Anterior cingulate cortex (tissue), 58 donors: ENCODE measurements at regions not wholly inside any gene's neighbourhood (a gene's known extent, or its start where the extent isn't known, plus 50 kb on each side); places are given as distances from the start of the nearest gene placed in this dataset.

Source experiments
- DNase-seq, 58 donors: peaks; one replicate each; lab custom pipeline; 2025; lab: John Stamatoyannopoulos, UW

GRCh38 chr1:56359056-56359455, 220.3 kb downstream of the PLPP3 start:
- DNase-seq: no peak

DNA sequence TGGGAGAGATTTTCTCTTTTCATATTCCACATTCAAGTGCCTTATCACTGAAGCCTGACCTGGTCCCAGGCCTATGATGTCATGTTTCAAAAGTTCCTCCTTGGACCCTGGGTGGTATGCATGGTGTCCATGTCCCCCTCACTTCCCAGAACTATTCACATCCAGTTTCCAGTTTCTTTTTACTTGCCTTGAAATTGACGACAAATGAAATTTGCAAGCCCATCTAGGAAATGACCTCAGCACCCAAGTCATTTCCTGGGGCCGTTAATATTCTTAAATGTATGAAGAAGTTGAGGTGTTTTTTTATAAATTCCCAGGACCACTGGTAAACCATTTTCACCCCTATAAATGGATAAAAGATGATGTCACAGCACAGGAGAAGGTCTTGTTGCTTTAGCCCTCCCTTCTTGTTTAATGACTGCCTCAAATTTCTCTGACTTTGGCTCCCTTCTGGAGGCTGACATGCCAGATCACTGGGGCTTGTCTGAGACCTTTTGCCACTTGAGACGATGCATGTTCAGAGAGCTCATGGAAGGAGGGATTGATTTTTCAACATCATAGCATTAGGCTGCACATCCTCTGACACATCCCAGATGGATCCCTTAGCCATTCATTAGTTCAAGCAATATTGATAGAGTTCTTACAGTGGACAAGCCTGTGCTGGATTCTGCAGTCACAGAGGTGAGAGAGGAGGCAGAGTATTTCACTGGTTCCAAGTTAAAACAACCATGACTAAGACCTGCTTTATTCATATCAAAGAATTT, 221.3 kb downstream of the PLPP3 start:
- no peak for DNase-seq

DNA sequence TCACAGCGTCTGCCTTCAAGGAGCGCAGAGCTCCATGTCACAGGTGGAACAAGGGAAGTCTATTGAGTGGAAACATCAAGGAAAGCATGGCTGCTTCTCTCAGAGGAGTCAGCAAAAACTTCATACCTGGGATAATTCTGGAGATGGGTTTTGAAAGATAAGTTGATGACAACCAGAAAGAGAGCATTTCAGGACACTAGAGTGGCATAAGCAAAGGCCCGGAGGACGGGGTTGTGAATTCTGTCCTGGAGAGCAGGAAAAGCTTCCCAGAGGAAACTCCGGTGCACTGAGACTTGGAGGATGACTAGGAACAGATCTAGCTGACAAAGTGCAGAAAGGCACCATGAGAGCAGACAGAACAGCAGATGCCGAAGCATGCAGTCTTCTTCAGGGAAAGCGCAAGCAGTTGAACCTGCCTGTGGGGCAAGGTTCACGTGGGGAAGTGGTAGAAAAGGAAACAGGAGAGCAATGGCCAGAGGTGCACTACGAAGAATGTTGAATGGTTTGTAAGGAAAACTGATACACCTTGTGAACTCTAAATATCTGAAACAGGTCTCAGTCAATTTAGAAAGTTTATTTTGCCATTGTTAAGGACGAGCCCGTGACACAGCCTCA, 222.9 kb downstream of the PLPP3 start:
- no peak for DNase-seq

DNA sequence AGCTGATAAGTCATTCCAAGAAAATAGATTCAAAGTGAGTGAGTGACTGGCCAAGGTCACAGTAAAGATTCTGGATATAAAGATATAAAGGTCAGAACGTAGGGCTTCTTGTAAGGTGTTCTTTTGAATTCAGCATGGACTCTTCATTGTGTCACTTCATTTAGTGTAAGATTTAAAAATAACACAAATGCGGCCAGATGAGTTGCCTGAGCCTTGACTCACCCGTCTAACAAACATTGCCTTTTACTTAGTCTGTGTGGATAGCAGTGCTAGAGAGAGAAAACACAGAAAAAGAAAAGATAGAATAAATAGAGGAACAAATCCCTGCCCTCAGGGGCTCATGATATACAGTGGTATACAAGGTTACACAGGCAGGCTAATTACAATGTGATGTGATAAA, 223.4 kb downstream of the PLPP3 start:
- no peak for DNase-seq

- DNase-seq: no peak
Observed at GRCh38 chr1:56355422-56355821, 223.9 kb downstream of the PLPP3 start.

DNA sequence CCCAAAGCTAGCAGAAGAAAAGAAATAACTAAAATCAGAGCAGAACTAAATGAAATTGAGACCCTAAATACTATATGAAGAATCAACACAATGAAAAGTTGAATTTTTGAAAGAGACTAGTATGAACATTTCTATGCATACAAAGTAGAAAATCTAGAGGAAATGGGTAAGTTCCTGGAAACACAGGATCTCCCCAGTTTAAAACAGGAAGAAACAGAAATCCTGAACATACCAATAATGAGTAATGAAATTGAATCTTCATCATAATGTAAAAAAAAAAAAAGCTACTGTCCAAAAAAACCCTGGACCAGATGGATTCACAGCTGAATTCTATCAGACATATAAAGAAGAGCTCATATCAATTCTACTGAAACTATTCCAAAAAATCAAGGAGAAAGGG, 233.5 kb downstream of the PLPP3 start:
- DNase-seq: no peak

DNA sequence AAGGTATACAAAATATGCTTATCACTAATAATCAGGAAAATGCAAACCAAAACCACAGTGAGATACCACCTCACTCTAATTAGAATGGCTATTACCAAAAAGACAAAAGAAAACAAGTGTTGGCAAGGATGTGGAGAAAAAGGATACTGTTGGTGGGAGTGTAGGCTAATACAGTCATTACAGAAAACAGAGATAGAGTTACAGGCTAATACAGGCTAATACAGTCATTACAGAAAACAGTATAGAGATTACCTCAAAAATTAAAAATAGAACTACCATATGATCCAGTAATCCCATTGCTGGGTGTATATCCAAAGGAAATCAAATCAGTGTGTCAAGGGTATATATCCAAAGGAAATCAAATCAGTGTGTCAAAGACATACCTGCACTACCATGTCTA, 238.4 kb downstream of the PLPP3 start:
- no peak for DNase-seq

DNA sequence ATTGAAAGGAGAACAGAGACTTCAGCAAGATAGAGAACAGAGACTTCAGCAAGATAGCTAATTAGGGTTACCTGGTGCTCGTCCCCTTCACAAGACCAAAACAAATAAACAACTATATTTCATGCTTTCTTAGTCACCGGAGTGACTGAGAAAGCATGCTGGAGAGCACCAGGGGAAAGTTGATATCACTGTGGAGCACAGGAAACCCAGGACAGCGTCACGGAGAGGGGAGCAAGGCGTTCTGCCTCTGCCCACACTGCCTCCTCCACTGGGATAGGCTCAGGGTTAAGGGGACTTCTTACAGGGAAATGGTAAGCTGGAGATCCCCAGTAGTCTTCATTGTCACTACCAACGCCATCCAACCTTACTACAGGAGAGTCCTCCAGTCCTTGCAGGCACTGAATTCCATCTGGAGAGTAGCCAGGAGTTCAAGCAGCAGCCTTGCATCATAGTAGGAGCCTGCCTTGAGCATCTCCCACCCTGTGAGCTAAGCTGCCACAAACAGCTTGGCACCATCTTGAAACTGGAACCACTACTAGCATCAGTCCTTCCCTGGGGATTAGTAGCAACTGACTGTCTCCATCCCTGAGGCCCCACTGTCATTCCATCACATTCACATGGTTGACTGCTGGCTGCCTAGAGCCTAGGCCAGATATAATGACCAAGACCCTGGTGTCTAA, 239.4 kb downstream of the PLPP3 start:
- DNase-seq: no peak

DNA sequence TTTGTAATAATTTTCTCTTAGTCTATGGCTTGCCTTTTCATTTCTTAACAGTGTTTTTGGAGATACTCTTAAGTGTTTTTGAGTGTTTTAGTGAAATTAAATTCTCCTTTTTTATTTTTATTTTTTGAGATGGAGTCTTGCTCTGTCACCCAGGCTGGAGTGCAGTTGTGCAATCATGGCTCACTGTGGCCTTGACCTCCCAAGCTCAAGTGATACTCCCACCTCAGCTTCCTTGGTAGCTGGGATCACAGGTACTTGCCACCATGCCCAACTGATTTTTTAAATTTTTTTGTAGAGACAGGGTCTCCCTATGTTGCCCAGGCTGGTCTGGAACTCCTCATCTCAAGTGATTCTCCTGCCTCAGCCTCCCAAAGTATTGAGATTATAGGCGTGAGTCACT, 240.3 kb downstream of the PLPP3 start:
- DNase-seq: no peak

DNA sequence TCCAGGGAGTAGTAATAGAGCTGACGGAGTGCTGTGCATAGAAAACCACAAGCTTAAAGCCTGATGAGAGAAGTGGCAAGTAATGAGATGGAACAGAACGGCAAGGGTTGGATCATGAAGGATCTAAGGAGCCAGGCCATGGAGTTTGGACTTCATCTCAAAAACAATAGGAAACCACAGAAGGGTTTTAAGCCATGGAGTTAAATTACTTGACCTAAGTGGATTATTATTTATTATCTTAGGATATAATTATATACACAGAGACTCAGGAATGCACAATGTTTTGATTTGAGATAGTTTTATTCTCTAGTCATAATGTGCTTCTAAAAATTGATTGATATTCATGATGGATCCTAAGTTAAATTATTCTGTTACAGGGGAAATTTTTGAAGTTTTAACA, 242.4 kb downstream of the PLPP3 start:
- no peak for DNase-seq

- DNase-seq: no peak
Observed at GRCh38 chr1:56335394-56335793, 244.0 kb downstream of the PLPP3 start.

DNA sequence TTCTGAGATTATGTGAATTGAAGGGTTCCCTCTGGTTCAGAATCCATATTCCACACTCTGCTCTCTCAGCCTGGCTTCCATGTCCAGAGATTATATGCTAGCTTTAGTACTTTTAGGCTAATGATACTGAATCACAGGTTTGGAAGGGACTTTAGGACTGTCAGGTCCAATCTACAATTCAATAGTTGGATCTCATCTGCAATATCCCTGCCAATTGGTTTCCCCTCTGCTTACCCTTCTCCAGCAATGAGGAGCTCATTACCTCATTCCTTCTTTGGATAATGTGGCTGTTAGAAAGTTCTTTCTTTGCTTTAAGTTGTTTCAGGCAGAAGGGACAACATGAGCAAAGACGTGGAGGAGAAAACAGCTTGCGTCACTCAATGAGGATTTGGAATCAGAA, 245.3 kb downstream of the PLPP3 start:
- no peak for DNase-seq

DNA sequence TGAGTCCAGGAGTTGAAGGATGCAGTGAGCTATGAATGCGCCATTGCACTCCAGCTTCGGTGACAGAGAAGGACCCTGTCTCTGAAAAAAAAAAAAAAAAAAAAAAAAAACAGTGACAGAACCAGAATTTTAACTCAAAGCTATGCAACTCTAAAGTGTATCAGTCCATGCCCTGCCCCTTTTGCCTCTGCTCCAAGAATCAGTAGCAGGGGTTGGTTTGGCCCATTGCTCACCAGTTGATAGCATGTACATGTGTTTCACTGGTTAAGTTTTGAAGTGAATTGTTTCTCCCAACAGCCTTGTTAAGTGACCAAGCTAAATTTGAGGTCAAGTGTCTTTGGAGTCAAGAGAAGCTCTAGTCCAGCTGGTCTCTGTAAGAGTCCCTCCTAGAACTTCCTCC, 245.9 kb downstream of the PLPP3 start:
- DNase-seq: no peak

DNA sequence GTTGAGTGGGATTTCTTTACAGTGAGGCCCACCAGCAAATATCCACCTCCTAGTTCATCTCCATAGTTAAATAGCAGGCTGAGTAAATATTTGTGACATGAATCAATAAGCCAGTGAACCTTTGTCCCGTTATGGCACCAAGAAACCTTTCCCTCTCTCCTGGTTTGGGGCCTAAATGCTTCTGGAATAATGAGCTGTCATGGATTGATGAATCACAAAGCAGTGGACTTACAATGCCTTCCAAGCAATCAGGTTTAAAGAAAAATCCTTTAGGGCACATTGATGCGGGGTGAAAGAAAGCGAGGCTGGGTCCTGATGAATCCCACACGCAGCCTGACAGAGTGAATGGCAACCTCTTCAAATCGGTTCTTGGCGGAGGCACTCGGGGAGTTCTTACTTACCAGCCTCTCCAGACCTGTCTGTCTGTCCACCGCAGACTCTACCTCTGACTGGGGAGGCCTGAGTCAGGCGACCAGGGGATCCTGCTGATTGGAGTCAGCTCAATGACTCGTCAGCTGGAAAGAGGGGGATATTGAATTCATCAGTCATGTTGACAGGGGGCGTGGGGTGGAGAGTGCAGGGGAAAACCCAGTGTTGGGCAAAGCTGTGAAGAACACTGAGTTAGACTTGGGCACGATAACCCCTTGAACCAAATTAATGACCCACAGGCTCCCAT, 247.3 kb downstream of the PLPP3 start:
- DNase-seq: no peak

GRCh38 chr1:56331207-56331891, 248.0 kb downstream of the PLPP3 start:
- DNase-seq: no peak

- no peak for DNase-seq
Observed at GRCh38 chr1:56330391-56331026, 248.9 kb downstream of the PLPP3 start.

DNA sequence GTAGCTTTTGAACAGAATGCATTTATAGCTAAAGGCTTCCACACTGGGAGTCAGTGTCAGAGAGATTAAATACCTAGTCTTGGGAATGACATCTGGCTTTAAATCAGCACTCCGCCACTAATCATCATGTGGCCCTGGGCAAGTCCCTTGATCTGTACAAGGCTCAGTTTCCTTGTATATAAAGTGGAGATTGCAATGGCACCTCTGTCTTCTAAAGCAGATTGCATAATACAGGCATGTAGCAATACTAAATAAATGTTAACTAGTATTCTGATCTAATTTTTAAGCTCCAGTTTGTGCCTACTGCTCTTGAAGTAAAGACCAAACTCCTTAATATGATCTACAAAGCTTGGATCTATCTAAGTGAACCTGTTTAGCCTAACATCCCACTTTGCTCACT, 249.4 kb downstream of the PLPP3 start:
- no peak for DNase-seq

DNA sequence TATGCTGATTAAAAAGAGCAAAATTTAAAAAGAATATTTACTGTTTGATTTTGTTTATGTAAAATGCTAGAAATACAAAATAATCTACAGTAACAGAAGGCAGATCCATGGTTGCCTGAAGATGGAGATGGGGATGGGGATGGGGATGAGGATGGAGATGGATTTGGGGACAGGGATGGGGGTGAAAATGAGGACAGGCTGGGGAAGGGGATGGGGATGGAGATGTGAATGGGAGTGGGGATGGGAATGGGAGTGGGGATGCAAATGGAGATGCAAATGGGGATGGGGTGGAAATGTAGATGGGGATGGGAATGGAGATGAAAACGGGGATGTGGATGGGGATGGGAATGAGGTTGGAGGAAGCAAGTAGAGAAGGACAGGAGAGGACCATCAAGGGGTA, 252.2 kb downstream of the PLPP3 start:
- DNase-seq: no peak

GRCh38 chr1:56326056-56326455, 253.3 kb downstream of the PLPP3 start:
- no peak for DNase-seq

DNA sequence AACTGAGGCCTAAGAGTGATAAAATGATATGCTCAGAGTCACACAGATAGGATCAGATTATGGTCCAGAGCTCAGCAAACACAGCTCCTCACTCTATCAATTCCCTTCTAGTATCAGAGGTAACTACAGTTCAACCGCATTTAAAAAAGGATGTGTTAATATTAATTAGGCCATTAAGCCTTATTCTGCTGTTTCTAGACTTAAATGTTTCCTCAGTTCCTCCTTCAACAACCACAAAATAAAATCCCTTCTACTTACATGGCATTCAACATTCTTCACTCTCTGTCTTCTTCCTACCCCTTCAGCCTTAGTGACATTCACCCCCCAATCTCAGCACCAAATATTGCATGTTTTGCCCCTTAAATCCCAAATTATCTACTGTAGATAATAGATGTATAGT, 254.9 kb downstream of the PLPP3 start:
- no peak for DNase-seq
